OCI-LY7 (cell line): ENCODE measurements at regions not wholly inside any gene's neighbourhood (a gene's known extent, or its start where the extent isn't known, plus 50 kb on each side); places are given as distances from the start of the nearest gene placed in this dataset.

Source experiments
- EZH2phosphoT487 ChIP-seq: fragments of 200-600 bp; sonication (generic); IDR thresholded peaks from 2 replicates; pipeline ENCODE4 v1.6.1; 2018; ENCODE audit warnings: low read depth, borderline replicate concordance, mild to moderate bottlenecking, mixed run types, antibody characterized with exemption, low read length, moderate library complexity, mixed read lengths
- TF ChIP-seq, protein P1 (sequence below): fragments of 200-600 bp; sonication (generic); conservative IDR thresholded peaks from 2 replicates; pipeline ENCODE4 v1.5.1; 2014; ENCODE audit warnings: mild to moderate bottlenecking, antibody characterized with exemption, low read length, moderate library complexity, mixed read lengths

DNA sequence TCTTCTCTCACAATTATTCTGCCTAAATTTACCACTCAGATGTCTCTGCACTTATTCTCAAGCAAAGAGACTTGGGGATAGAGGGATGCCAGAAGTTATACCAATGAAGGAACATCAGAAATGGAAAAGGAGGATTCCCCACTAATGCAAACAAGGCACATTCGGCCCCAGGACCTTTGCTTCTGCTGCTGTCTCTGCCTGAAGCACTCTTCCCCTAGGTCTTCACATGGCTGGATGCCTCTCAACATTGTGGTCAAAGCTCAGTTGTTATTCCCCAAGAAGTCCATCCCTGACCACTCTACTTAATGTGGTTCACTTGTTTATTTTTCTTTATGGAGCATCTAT is 508.7 kb downstream of the DOK5 start:
- TF ChIP-seq, protein P1, sequence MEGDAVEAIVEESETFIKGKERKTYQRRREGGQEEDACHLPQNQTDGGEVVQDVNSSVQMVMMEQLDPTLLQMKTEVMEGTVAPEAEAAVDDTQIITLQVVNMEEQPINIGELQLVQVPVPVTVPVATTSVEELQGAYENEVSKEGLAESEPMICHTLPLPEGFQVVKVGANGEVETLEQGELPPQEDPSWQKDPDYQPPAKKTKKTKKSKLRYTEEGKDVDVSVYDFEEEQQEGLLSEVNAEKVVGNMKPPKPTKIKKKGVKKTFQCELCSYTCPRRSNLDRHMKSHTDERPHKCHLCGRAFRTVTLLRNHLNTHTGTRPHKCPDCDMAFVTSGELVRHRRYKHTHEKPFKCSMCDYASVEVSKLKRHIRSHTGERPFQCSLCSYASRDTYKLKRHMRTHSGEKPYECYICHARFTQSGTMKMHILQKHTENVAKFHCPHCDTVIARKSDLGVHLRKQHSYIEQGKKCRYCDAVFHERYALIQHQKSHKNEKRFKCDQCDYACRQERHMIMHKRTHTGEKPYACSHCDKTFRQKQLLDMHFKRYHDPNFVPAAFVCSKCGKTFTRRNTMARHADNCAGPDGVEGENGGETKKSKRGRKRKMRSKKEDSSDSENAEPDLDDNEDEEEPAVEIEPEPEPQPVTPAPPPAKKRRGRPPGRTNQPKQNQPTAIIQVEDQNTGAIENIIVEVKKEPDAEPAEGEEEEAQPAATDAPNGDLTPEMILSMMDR: no peak
- no peak for TF ChIP-seq EZH2phosphoT487
